CD4-positive, alpha-beta T cell treated with Interleukin-17A for 1 hour (primary cell): ENCODE measurements at regions not wholly inside any gene's neighbourhood (a gene's known extent, or its start where the extent isn't known, plus 50 kb on each side); places are given as distances from the start of the nearest gene placed in this dataset.

ENCODE experiments used
- DNase-seq: peaks from one replicate; pipeline ENCODE4 v3.0.0-alpha.2; 2020

- DNase-seq = no peak
These were observed 184.6 kb upstream of the CARD18 start for GRCh38 chr11:105324156-105324555.

- DNase-seq = no peak
These were observed 182.1 kb upstream of the CARD18 start for GRCh38 chr11:105321696-105322095.

GRCh38 chr11:105315287-105315686, 175.7 kb upstream of the CARD18 start:
- DNase-seq = no peak

- DNase-seq = no peak
These were observed 172.7 kb upstream of the CARD18 start for GRCh38 chr11:105312266-105312665.

- DNase-seq = no peak
These were observed 159.1 kb upstream of the CARD18 start for GRCh38 chr11:105298630-105299029.

- DNase-seq = no peak
These were observed 158.6 kb upstream of the CARD18 start for GRCh38 chr11:105298174-105298573.

- no peak for DNase-seq
These were observed 157.9 kb upstream of the CARD18 start for GRCh38 chr11:105297463-105297862.

- no peak for DNase-seq
These were observed 157.2 kb upstream of the CARD18 start for GRCh38 chr11:105296806-105297205.

- DNase-seq = no peak
These were observed 156.8 kb upstream of the CARD18 start for GRCh38 chr11:105296386-105296785.

GRCh38 chr11:105282658-105283057, 143.1 kb upstream of the CARD18 start:
- no peak for DNase-seq

GRCh38 chr11:105274631-105275030, 135.1 kb upstream of the CARD18 start:
- DNase-seq = no peak

GRCh38 chr11:105273660-105274280, 134.2 kb upstream of the CARD18 start:
- DNase-seq = no peak

GRCh38 chr11:105269862-105270261, 130.3 kb upstream of the CARD18 start:
- no peak for DNase-seq

GRCh38 chr11:105268404-105269062, 129.0 kb upstream of the CARD18 start:
- DNase-seq = no peak

GRCh38 chr11:105265845-105266244, 126.3 kb upstream of the CARD18 start:
- DNase-seq = no peak

GRCh38 chr11:105260976-105261375, 121.4 kb upstream of the CARD18 start:
- DNase-seq = no peak

GRCh38 chr11:105245781-105246315, 106.3 kb upstream of the CARD18 start:
- no peak for DNase-seq

- DNase-seq = no peak
These were observed 104.7 kb upstream of the CARD18 start for GRCh38 chr11:105244160-105244825.

GRCh38 chr11:105241136-105241535, 101.6 kb upstream of the CARD18 start:
- DNase-seq = no peak

- DNase-seq = no peak
These were observed 97.1 kb upstream of the CARD18 start for GRCh38 chr11:105236664-105237063.

- DNase-seq = no peak
These were observed 93.7 kb upstream of the CARD18 start for GRCh38 chr11:105233285-105233684.

- DNase-seq = no peak
These were observed 92.5 kb upstream of the CARD18 start for GRCh38 chr11:105232021-105232420.

GRCh38 chr11:105230586-105230985, 91.0 kb upstream of the CARD18 start:
- DNase-seq = no peak

- no peak for DNase-seq
These were observed 90.2 kb upstream of the CARD18 start for GRCh38 chr11:105229761-105230160.
